ENCODE measurements at regions not wholly inside any gene's neighbourhood (a gene's known extent, or its start where the extent isn't known, plus 50 kb on each side); places are given as distances from the start of the nearest gene placed in this dataset.

DNA sequence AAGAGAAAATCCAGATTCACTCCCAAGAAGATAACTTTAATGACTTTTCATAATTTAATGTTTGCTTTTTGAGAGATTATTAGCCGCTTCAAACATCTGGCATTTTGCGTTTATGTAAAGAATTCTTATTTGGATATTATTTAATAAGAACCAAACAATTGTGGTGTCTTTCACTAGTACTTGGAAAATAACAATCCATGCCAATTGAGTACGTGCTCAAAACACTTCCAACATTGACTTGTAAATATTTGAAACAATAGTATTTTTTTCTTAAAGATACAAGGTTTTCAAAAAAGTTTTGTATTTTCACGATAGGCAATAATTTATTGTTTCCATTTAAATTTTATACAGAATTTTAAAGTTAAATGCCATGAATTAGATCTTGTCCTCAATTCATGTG, 498.7 kb downstream of the AMY1C start:
- TF ChIP-seq, protein P1, sequence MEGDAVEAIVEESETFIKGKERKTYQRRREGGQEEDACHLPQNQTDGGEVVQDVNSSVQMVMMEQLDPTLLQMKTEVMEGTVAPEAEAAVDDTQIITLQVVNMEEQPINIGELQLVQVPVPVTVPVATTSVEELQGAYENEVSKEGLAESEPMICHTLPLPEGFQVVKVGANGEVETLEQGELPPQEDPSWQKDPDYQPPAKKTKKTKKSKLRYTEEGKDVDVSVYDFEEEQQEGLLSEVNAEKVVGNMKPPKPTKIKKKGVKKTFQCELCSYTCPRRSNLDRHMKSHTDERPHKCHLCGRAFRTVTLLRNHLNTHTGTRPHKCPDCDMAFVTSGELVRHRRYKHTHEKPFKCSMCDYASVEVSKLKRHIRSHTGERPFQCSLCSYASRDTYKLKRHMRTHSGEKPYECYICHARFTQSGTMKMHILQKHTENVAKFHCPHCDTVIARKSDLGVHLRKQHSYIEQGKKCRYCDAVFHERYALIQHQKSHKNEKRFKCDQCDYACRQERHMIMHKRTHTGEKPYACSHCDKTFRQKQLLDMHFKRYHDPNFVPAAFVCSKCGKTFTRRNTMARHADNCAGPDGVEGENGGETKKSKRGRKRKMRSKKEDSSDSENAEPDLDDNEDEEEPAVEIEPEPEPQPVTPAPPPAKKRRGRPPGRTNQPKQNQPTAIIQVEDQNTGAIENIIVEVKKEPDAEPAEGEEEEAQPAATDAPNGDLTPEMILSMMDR (IDR thresholded peaks at IDR 0.05): no peak
- TF ChIP-seq EZH2 (IDR thresholded peaks at IDR 0.05; ENCODE audit: borderline replicate concordance, insufficient read depth, low read depth, low read length, poor library complexity, severe bottlenecking): no peak
